ENCODE measurements at regions not wholly inside any gene's neighbourhood (a gene's known extent, or its start where the extent isn't known, plus 50 kb on each side); places are given as distances from the start of the nearest gene placed in this dataset.
A peak's percentile ranks its signal among the peaks of the same experiment; 100 is the strongest.

GRCh38 chr18:51813740-51814139, 526.3 kb upstream of the DCC start (continued):
- TF ChIP-seq MLLT1 (IDR thresholded peaks at IDR 0.05) (no peak), CEBPB (IDR thresholded peaks at IDR 0.05; ENCODE audit: borderline replicate concordance in 1 of 2, low read depth in 2 of 2, low read length in 2 of 2) (no peak), RBBP5 (conservative IDR thresholded peaks at IDR 0.05) (no peak), IKZF1 (conservative IDR thresholded peaks at IDR 0.05) (no peak), ZNF24 (IDR thresholded peaks at IDR 0.05) (no peak), RFX5 (IDR thresholded peaks at IDR 0.05; ENCODE audit: low read depth, low read length) (no peak), BMI1 (IDR thresholded peaks at IDR 0.05; ENCODE audit: borderline replicate concordance) (no peak), MEF2B (IDR thresholded peaks at IDR 0.05; ENCODE audit: partially characterized antibody, poor library complexity, severe bottlenecking) (no peak), SRF (IDR thresholded peaks at IDR 0.05; ENCODE audit: low read depth in 2 of 2, low read length in 2 of 2) (no peak), EP300 (IDR thresholded peaks at IDR 0.05; ENCODE audit: borderline replicate concordance in 1 of 2, control insufficient read depth in 1 of 2, low read depth in 2 of 2, low read length in 2 of 2) (no peak), SUPT20H (IDR thresholded peaks at IDR 0.05; ENCODE audit: borderline replicate concordance, control insufficient read depth, low read depth, low read length) (no peak), ZNF622 (IDR thresholded peaks at IDR 0.05) (no peak), TCF7 (IDR thresholded peaks at IDR 0.05; ENCODE audit: borderline replicate concordance) (no peak), ATF7 (IDR thresholded peaks at IDR 0.05; ENCODE audit: low read depth) (peak; percentile 56), CREB1 (IDR thresholded peaks at IDR 0.05; ENCODE audit: low read depth) (no peak), BCL11A (IDR thresholded peaks at IDR 0.05; ENCODE audit: low read depth, low read length) (no peak), ESRRA (IDR thresholded peaks at IDR 0.05; ENCODE audit: low read length) (no peak), NBN (IDR thresholded peaks at IDR 0.05) (no peak)

Measured in GM12878 (cell line).